Type B pancreatic cell (in vitro differentiated cells): ENCODE measurements at regions not wholly inside any gene's neighbourhood (a gene's known extent, or its start where the extent isn't known, plus 50 kb on each side); places are given as distances from the start of the nearest gene placed in this dataset.
"Not testable (repeated sequence)": the region's sequence is repeated elsewhere in the genome, so short reads cannot be mapped to it uniquely, and the experiment has no call there.

Experiments used
- DNase-seq: peaks from one replicate; pipeline ENCODE4 v3.0.0; 2021; ENCODE audit warnings: mixed read lengths; ENCODE audit not compliant: unreplicated experiment; ENCODE audit errors: extremely low spot score
- H3K27ac Mint-ChIP-seq: 2 replicates; pipeline ENCODE4 v1.8.0; 2021; ENCODE audit warnings: mild to moderate bottlenecking, mixed read lengths
- H3K27me3 Mint-ChIP-seq: 2 replicates; pipeline ENCODE4 v1.8.0; 2021; ENCODE audit warnings: mixed read lengths
- H3K36me3 Mint-ChIP-seq: 2 replicates; pipeline ENCODE4 v1.8.0; 2021; ENCODE audit warnings: mixed read lengths
- H3K4me1 Mint-ChIP-seq: one replicate; pipeline ENCODE4 v1.8.0; 2021; ENCODE audit warnings: mixed read lengths; ENCODE audit not compliant: unreplicated experiment
- H3K4me3 Mint-ChIP-seq: 2 replicates; pipeline ENCODE4 v1.8.0; 2021; ENCODE audit warnings: mild to moderate bottlenecking, mixed read lengths
- H3K9me3 Mint-ChIP-seq: 2 replicates; pipeline ENCODE4 v1.8.0; 2021; ENCODE audit warnings: mixed read lengths
- CTCF ChIP-seq: fragments of 200-600 bp; sonication (generic); conservative IDR thresholded peaks from 2 replicates; pipeline ENCODE4 v1.5.0; 2021; ENCODE audit warnings: antibody characterized with exemption, mild to moderate bottlenecking

- Mint-ChIP-seq H3K4me1 (no peaks in the 10 kb centered on the region), H3K9me3 (peaks cover 7% of the 10 kb centered on the region)
Observed at GRCh38 chr3:19825193-19825592, 108.8 kb downstream of the EFHB start.

GRCh38 chr3:19822805-19823204 lies 111.2 kb downstream of the EFHB start:
- Mint-ChIP-seq H3K9me3 (peaks cover 7% of the 10 kb centered on the region), H3K27ac (no peak overlapping the region), H3K4me3 (no peak overlapping the region), H3K36me3 (no peaks in the 10 kb centered on the region), H3K4me1 (no peaks in the 10 kb centered on the region), H3K27me3 (no peaks in the 10 kb centered on the region)
- no peak for TF ChIP-seq CTCF
- DNase-seq: no peak

More at GRCh38 chr3:19825193-19825592, 108.8 kb downstream of the EFHB start:
- no peaks in the 10 kb centered on the region for H3K27me3 Mint-ChIP-seq
- no peak overlapping the region for H3K27ac Mint-ChIP-seq
- DNase-seq: no peak
- TF ChIP-seq CTCF: no peak
- no peak overlapping the region for H3K4me3 Mint-ChIP-seq
- no peaks in the 10 kb centered on the region for H3K36me3 Mint-ChIP-seq

- DNase-seq: no peak
- TF ChIP-seq CTCF: no peak
- H3K36me3 Mint-ChIP-seq: no peaks in the 10 kb centered on the region
- H3K9me3 Mint-ChIP-seq: no peaks in the 10 kb centered on the region
- no peaks in the 10 kb centered on the region for H3K4me1 Mint-ChIP-seq
- no peaks in the 10 kb centered on the region for H3K27me3 Mint-ChIP-seq
- H3K27ac Mint-ChIP-seq: no peak overlapping the region
- no peak overlapping the region for H3K4me3 Mint-ChIP-seq
Observed at GRCh38 chr3:19816631-19817030, 117.4 kb downstream of the EFHB start.

- TF ChIP-seq CTCF: no peak
- H3K4me3 Mint-ChIP-seq: no peak overlapping the region
- no peaks in the 10 kb centered on the region for H3K36me3 Mint-ChIP-seq
Observed at GRCh38 chr3:19815805-19816204, 118.2 kb downstream of the EFHB start.

GRCh38 chr3:19813743-19814142 lies 120.3 kb downstream of the EFHB start:
- DNase-seq, H3K27me3 Mint-ChIP-seq, H3K4me3 Mint-ChIP-seq, H3K36me3 Mint-ChIP-seq, H3K4me1 Mint-ChIP-seq, H3K9me3 Mint-ChIP-seq: not testable (repeated sequence)
- peak overlapping the region; percentile 12 for H3K27ac Mint-ChIP-seq

More at GRCh38 chr3:19815805-19816204, 118.2 kb downstream of the EFHB start:
- Mint-ChIP-seq H3K4me1 (no peaks in the 10 kb centered on the region), H3K27me3 (no peaks in the 10 kb centered on the region), H3K9me3 (no peaks in the 10 kb centered on the region), H3K27ac (no peak overlapping the region)
- no peak for DNase-seq

GRCh38 chr3:19811689-19812088 lies 122.3 kb downstream of the EFHB start:
- H3K27ac Mint-ChIP-seq: no peak overlapping the region

More at GRCh38 chr3:19811689-19812088, 122.3 kb downstream of the EFHB start:
- H3K36me3 Mint-ChIP-seq: no peaks in the 10 kb centered on the region
- no peaks in the 10 kb centered on the region for H3K27me3 Mint-ChIP-seq
- no peak for DNase-seq
- no peak for TF ChIP-seq CTCF
- no peak overlapping the region for H3K4me3 Mint-ChIP-seq
- no peaks in the 10 kb centered on the region for H3K9me3 Mint-ChIP-seq
- no peaks in the 10 kb centered on the region for H3K4me1 Mint-ChIP-seq
